Activated CD4-positive, alpha-beta T cell treated with anti-CD3 and anti-CD28 coated beads, Interleukin-10, Interleukin-2, amounts not matched to agents 100 ng/mL and 50 ng/mL, durations not matched to agents 16 hours and 8 hours (primary cell): ENCODE measurements at regions not wholly inside any gene's neighbourhood (a gene's known extent, or its start where the extent isn't known, plus 50 kb on each side); places are given as distances from the start of the nearest gene placed in this dataset.
A peak's percentile ranks its signal among the peaks of the same experiment; 100 is the strongest.

ENCODE experiments used
- DNase-seq: peaks from one replicate; pipeline ENCODE4 v3.0.0-alpha.2; 2020

DNA sequence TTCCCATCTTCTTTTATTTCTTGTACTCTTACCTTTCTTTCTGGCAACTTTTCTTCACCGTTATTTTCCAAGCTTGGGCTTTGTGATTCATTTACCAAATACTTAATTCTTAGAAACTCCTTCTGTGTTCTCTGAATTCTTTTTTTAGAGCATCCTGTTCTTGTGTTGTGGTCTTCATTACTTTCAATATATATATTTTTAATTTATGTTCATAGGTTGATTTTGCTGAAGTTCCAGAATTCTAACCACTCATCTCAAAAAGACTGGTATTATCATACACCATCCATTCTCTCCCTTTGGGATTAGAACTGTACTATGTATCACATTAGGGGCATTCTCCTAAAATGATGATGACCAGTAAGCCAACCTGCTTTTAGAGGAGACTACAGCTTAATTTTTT, 362.3 kb upstream of the CBLB start:
- peak; percentile 63 for DNase-seq

DNA sequence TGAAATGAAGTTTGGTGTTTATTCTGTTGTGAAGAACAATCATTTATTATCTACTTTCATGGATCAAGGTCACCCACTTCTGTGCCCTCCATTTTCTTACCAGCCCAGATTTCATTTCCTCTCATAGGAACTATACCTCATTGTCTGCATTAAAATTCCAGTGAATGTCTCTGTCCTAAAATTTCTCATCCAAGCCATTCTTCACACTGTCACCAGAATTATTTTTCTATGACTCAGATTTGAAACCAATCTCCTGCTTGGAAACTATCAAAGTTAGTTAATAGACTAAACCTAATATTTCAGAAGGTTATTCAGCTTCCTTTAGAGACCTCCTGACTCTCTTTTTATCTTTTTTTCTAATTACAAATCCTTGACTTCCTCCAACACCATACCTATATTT, 364.1 kb upstream of the CBLB start:
- no peak for DNase-seq

DNA sequence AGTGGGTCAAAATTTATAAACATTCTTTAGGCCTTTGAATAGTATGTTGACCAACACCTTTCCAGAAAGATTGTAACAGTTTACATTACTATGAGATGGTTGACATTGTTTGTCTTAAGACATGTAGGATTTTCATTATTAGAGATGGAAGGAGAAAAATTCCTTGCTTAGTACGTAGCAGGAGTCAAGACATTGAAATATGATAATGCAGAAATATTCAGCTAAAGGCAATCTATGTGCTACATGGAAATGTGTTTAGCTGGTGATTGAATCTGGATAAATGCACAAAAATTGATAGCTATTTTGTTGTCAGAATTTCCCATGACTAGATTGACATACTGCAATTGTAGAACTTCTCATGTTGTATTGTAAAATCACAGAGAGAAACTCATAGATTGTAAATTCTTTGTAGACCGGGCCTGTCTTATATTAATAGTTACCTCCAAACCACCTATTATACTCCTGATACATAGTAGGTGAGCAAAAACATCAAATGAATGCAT, 370.4 kb upstream of the CBLB start:
- no peak for DNase-seq

DNA sequence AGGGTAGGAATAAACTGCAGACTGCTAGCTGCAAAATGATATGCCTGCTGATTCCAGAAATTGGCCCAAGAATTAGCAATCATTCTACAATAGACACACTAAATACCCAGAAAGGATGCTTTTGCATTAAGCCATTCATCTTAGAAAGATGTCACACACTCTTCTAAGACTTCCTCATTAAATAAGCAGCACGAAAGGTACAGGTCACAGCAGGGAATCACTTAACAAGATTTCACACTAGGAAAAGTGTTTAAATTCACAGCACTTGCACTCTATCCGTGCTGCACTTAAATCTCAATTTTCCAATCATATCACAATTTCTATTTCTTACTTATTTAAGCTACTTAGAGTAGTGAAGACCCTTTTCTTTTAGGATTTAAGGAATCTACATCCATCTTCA, 372.8 kb upstream of the CBLB start:
- DNase-seq: no peak

DNA sequence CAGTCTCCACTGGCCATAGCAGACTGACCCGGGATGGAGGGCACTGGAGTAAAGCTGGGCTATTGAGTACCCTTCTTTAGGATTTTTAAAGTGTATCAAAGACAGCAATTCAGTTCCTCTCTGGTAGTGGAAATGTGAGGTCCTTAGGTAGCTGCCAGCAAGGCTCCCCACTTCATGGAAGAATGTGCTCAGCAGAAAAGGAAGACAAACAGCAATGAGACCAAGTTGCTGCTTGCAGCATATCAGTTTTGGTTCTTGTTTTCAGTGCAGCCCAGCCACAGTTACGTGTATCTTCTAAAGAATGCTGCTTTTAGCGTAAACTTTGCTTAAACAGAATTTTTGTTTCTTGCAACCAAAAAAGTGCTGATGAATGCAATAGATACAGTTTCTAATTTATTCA, 374.0 kb upstream of the CBLB start:
- DNase-seq: no peak

DNA sequence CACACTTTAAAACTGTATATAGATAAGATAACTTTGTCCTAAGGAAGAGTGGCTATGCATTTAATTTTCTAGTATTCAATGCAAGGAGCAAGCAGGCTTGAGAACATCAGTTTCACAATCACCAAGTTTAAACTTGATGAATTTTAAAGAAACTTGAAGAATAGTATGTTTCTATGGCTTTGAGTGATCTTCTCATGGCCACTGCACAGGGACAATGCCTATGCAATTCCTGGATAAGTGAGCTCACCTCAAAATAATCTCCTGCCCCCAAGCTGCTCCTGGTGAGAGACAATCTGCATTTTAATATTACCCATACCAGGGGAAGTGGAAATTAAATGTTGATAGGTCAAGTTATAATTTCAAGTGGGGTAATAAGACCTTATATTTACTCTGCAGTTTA, 376.6 kb upstream of the CBLB start:
- no peak for DNase-seq

DNA sequence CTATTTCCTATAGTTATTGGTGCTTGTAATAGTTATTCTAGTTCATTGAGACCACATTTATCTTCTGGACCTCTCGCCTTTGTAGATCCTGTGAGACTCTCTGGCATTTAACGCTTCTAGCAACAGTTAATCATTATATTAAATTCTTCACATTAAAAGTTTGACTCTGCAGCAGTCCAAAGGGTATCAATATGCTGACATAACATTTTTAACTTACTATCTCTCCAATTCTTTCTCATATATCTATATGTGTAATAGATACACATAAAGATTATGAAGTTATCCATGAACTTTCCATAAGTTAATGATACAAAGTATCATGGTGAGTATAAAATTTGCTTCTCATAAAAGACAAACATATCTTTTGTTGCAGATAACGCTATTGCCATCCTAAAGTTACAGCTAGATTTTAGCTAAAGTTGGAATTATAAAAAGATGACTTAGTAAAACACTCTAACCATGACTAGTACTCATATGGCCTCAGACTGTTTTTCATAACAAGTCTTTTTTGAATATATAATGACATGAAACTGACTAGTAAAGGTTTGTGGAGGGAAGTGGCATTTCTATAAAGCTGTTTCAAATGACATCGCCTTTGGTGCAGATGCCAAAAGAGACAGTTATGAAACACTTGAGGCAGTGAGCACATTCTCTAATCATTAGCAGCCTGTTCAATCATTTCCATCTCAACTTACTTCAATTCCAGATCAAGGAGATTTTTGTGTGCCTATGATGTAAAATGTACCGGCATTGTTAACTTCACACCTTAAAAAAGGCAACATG, 379.3 kb upstream of the CBLB start:
- DNase-seq: peak; percentile 54

DNA sequence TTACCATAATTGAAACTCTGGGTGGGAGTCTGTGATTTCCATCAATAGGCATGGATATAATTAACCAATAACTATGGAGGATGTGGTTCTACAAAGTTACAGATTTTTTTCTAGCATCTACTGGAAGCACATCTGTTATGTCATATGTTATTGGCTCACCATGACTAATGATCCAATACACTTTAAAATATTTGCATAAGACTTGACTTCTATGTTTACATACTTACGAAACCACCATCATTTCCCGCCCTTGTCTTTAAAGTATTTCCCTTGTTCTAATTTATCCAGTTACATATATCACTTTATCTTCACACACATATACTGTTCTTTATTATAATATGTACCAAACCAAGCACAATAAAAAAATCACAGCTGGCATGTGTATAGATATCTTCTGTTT, 380.3 kb upstream of the CBLB start:
- DNase-seq: no peak

DNA sequence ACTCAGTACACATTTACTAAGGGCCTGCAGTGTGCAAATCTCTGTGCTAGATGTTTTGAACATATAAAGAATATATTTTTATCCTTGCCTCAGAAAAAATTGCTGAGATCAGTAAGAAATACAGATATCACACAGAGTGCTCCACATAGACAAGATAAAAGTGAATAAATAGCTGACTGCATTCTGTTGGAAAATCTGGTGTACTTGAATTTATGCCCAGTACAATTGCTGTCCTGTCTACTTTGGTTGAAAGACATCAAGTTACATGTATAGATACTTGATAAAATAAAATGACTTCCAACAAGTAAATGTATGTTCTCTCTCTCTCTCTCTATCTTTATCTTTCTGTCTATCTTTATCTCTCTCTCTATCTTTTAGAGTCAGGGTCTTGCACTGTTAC, 381.2 kb upstream of the CBLB start:
- DNase-seq: no peak

DNA sequence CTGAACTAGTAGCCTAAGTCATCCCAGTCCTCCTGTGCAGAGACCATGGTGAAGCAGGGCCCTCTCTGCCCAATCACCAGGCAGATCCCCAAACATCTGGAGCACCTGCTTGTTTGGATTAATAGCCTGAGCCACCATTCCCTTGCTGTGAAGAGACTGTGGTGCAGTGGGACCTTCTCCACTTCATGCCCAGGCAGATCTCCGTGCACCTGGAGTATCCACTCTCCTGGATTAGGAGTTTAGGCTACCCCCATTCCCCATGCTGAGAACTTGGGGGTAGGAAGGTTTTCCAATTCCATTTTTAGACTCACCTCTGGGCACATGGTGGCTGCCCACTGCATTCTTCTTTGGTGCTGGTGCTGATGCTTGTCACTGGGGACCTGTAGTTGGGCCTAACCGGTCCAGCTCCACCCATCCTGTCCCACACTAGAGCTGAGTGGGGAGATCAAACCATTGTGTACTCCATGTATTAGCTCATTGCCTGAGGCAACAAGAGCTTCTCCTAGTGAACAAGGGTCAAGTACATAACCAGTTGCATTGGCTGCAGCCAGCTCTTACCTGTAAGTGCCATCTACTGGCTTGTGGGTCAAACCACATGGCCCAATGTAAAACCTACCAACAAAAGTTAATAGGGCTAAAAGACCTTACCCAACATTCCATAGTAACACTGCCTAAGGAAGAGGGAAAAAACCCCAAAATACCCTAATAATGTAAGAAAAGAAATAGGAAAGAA, 382.5 kb upstream of the CBLB start:
- DNase-seq: no peak

DNA sequence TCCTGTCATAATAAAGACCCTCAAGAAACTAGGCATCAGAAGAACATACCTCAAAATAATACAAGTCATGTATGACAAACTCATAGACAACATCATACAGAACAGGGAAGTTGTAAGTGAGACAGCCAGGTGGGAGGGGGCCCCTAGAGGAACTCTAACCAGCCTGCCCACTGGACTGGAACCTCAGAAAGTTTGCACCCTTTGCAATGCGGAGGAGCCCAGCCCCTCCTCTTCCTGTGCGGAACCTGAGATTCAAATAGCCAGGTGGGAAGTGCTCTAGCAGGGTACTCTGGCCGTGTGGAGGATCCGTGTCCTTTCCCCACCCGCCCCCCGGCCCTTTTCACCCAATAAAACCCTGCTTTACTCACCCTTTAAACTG, 387.0 kb upstream of the CBLB start:
- no peak for DNase-seq

DNA sequence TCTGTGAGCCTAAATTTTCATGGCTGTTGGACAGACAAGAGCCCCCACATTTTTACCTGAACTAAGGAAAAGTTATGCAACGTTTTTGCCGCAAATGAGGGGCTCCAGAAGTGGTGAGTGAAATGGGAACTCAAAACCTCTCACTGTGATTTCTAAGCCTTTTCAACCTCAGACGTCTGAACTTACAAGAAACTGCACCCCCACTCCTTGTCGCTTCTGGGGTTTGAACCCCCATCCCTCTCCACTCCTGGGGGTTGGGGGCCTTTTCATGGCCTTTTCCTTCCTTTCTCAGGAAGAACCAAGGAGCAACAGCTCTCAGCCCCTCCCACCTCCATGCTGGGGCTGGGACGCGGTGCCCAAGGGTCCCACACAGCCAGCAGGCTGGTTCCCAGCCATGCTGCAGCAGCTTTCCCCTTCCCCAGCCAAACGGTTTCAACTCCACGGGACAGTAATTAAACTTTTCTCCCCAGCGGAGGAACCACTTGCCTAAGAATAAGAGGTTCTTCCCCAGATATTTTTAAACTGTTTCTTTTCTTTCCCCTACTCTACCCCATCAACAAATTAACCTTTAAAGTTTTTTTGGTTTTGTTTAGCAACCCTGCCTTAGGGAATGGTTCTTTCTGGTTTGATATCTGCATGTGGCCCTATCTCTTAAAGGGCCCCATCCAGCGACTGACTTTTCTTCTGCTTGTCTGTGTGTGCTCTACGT, 387.6 kb upstream of the CBLB start:
- DNase-seq: no peak

DNA sequence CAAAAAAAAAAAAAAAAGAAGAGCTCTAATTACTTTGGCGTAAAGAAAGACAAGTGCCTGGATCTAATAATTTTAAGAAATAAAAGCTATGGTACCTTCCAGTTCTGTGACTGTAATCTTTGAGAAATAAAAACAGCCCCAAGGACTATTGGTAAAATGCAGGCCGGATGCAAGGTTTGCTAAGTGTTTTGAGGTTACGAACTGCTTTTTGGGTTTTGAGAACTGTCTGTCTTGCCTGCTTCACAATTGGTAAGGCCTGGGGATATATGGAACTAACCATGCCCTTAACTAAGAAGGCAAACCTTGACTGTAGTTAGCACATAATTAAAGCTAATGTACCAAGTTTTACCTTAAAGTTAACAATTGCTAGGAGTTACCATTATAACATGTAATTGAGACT, 388.4 kb upstream of the CBLB start:
- DNase-seq: no peak

DNA sequence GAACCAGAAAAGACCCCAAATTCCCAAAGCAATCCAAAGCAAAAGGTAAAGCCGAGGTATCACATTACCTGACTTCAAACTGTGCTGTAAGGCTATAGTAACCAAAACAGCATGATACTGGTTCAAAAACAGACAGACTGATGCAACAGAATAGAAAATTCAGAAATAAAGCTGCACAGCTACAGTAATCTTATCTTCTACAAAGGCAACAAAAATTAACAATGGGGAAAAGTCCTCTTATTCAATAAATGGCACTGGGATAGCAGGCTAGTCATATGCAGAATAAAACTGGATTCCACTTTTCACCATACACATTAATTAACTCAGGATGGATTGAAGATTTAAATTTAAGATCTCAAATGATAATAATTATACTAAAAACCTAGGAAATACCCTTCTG, 392.6 kb upstream of the CBLB start:
- no peak for DNase-seq

DNA sequence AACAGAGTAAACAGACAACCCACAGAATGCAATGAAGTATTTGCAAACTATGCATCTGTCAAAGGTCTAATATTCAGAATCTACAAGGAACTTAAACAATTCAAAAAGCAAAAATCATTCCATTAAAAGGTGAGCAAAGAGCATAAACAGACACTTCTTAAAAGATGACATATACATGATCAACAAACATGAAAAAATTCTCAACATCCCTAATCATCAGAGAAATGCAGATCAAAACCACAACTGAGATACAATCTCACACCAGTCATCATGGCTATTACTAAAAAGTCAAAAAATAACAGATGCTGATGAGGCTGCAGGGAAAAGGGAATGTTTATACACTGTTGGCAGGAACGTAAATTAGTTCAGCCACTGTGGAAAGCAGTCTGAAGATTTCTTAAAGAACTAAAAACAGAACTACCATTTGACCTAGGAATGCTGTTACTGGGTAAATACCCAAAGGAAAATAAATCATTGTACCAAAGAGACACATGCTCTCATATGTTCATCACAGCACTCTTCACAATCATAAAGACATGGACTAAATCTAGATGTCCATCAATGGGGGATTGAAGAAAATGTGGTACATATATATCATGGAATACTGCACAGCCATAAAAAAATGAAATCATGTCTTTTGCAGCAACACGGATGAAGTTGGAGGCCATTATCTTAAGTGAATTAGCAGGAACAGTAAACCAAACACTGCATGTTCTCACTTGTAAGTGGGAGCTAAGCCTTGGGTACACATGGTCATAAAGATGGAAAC, 393.3 kb upstream of the CBLB start:
- DNase-seq: no peak

DNA sequence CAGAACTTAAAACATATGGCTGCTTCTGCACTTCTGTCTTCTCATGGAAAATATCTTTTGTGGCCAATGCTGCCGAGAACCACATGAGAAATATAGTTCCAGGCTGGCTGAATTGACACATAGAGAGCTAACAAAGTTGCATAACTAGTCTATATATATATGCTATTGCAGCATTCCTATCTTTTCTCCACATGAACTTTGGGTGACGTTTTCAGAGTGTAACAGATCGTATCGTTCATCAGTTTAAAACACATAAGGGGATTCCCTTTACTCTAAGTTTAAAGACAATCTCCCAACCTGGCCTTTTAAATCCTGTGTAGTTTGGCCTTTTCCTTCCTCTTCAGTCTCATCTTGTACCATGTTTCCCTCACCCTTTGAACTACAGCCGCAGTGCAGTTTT, 394.2 kb upstream of the CBLB start:
- no peak for DNase-seq

DNA sequence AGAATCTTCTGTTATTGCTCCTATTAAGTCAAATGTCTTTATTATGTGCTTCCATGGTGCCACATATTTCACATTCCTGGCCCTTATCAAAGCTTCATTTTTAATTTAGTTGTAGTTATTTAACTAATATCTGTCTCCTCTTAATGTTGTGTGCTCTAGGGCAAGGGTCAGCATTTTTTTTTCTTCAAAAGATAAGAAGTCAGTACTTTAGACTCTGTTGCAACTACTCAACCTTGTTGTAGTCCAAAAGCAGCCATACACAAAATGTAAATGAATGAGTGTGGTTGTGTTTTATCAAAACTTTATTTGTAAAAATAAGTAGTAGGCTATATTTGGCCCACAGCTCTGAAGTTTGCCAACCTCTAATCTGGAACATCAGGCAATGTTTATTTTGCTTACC, 394.7 kb upstream of the CBLB start:
- no peak for DNase-seq

DNA sequence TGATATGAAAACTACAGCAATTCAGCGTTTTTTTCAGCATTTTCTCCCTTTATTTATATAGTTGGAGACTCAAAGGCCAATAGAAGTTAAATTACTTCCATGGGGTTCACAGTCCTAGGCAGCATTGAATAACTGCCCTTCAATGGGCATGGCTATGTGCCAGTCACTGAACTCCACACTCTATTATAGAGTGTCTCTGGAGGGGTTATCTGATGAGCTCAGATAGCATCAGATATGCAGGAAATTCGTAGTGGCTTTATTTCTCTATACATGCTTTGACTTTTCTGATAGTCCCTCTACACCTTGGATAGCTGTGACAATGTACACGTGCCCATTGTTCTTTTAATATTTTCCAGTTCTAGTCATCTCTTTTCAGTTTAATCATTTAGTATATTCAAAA, 396.9 kb upstream of the CBLB start:
- no peak for DNase-seq

DNA sequence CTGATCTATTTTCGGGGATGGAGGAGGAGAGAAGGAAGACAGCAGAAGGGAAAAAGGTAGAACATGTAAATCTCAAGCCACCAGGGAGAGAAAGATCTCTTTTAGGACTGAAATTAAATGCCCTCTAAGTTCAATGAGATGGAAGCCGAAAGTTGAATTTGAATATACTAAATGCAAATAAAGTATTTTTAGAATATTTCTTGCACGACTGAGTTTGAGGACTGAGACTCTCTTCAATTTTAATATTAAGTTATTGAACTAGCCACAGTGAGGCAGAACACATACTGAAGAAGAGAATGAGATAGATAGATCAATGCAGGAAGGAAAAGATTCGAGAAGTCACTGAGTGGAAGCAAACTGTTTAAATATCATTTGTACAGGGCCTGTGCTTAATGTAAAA, 399.9 kb upstream of the CBLB start:
- no peak for DNase-seq

DNA sequence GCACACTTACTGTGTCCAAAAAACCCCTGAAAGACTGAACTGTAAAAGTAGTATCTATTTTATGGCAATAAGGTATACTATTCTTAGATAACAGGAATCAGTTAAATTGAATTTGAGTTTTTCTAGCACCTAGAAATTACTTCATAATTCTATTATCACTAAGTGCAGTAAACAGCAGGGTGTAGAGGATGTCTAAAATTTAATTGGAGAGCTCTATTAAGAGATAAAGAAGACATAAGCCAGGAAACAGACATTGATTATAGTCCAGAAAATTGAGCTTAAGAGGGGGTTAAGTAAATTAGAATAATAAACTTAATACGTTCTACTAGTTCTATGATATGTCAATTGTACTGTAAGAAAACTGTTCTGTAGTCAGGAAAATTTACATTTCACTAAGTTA, 403.5 kb upstream of the CBLB start:
- DNase-seq: no peak

DNA sequence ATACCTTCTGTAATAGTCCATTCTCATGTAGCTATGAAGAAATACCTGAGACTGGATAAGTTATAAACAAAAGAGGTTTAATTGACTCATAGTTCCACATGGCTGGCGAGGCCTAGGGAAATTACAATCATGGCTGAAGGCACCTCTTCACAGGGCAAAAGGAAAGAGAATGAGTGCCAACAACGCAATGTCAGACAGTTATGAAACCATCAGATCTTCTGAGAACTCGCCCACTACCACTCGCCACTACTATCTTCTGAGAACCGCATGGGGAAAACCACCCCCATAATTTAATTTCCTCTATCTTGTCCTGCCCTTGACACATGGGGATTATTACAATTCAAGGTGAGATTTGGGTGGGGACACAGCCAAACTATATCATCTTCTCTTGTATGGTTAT, 406.8 kb upstream of the CBLB start:
- no peak for DNase-seq

DNA sequence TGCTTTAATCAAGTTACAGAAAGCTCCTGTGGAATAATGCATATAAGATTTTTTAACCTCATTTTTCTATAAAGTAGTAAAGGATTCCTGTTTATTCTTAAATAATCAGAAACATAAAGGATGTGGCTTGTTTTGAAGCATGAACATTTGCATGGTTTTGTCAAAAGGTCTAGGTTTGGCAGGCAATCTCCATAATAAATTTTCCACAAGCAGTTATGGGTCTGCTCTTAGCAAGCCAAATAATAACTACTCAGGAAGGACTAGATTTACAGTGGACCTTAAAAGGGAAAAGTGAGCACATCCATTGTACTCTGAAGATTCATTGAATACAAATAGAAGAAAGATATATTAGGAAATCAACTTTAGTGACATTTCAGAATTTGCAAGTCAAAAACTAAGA, 407.3 kb upstream of the CBLB start:
- DNase-seq: no peak
